Right atrium auricular region (tissue), 2 donors: ENCODE measurements at regions not wholly inside any gene's neighbourhood (a gene's known extent, or its start where the extent isn't known, plus 50 kb on each side); places are given as distances from the start of the nearest gene placed in this dataset.
A peak's percentile ranks its signal among the peaks of the same experiment; 100 is the strongest.

Experiments used
- DNase-seq: peaks from one replicate; pipeline ENCODE4 v3.0.0-alpha.2; 2019; ENCODE audit warnings: low spot score
- H3K27ac ChIP-seq, 2 donors: fragments of 200-600 bp; sonication (generic); 1 replicate in 1 of 2; 2 replicates in 1 of 2; pipeline ENCODE4 v1.5.1; 2016 to 2019
- H3K27me3 ChIP-seq, 2 donors: fragments of 200-600 bp; sonication (generic); one replicate each; pipeline versions ENCODE4 v1.5.1 to v1.6.0; 2017 to 2019
- H3K36me3 ChIP-seq: fragments of 200-600 bp; sonication (generic); one replicate; pipeline ENCODE4 v1.5.1; 2016
- H3K4me1 ChIP-seq, 2 donors: fragments of 200-600 bp; sonication (generic); one replicate each; pipeline versions ENCODE4 v1.5.1 to v1.6.0; 2017 to 2019
- H3K4me3 ChIP-seq, 2 donors: fragments of 200-600 bp; sonication (generic); 1 replicate in 1 of 2; 2 replicates in 1 of 2; pipeline ENCODE4 v1.5.1; 2017 to 2019; ENCODE audit warnings: mild to moderate bottlenecking in 1 of 2, moderate library complexity in 1 of 2
- H3K9me3 ChIP-seq, 2 donors: fragments of 200-600 bp; sonication (generic); one replicate each; pipeline ENCODE4 v1.5.1; 2019
- CTCF ChIP-seq, 2 donors: fragments of 200-600 bp; sonication (generic); IDR thresholded peaks; one replicate each; pipeline ENCODE4 v1.5.1; 2019; ENCODE audit warnings: antibody characterized with exemption in 2 of 2

- H3K4me1 ChIP-seq: peaks cover 0 to 25% of the 10 kb centered on the region in 2 donors
- no peak overlapping the region for H3K27ac ChIP-seq
- no peaks in the 10 kb centered on the region for H3K27me3 ChIP-seq
- H3K4me3 ChIP-seq: no peak overlapping the region
- no peaks in the 10 kb centered on the region for H3K36me3 ChIP-seq
- no peak for TF ChIP-seq CTCF (IDR thresholded peaks at IDR 0.05)
- H3K9me3 ChIP-seq: no peaks in the 10 kb centered on the region
- DNase-seq: no peak
These were observed 534.9 kb downstream of the SOX6 start for GRCh38 chr11:15821451-15821850.

GRCh38 chr11:15824060-15824459 lies 532.3 kb downstream of the SOX6 start:
- Histone ChIP-seq H3K27ac (no peak overlapping the region), H3K9me3 (no peaks in the 10 kb centered on the region), H3K36me3 (no peaks in the 10 kb centered on the region), H3K4me1 (peaks cover 0 to 36% of the 10 kb centered on the region in 2 donors), H3K27me3 (no peaks in the 10 kb centered on the region), H3K4me3 (no peak overlapping the region)
- no peak for DNase-seq
- no peak for TF ChIP-seq CTCF (IDR thresholded peaks at IDR 0.05)

- no peak for TF ChIP-seq CTCF (IDR thresholded peaks at IDR 0.05)
- no peak for DNase-seq
These were observed 530.2 kb downstream of the SOX6 start for GRCh38 chr11:15825976-15826650.

GRCh38 chr11:15826826-15827225 lies 529.5 kb downstream of the SOX6 start:
- TF ChIP-seq CTCF (IDR thresholded peaks at IDR 0.05): peak; percentile 33 to 72
- DNase-seq: no peak
- H3K27me3 ChIP-seq: no peaks in the 10 kb centered on the region
- no peak overlapping the region for H3K27ac ChIP-seq
- H3K4me3 ChIP-seq: no peak overlapping the region
- H3K4me1 ChIP-seq: peaks cover 0 to 33% of the 10 kb centered on the region in 2 donors
- H3K36me3 ChIP-seq: no peaks in the 10 kb centered on the region
- H3K9me3 ChIP-seq: no peaks in the 10 kb centered on the region

More at GRCh38 chr11:15825976-15826650, 530.2 kb downstream of the SOX6 start:
- H3K4me3 ChIP-seq: no peak overlapping the region
- H3K36me3 ChIP-seq: no peaks in the 10 kb centered on the region
- no peaks in the 10 kb centered on the region for H3K9me3 ChIP-seq
- no peak overlapping the region for H3K27ac ChIP-seq
- H3K27me3 ChIP-seq: no peaks in the 10 kb centered on the region
- peaks cover 0 to 33% of the 10 kb centered on the region in 2 donors for H3K4me1 ChIP-seq

- no peak for TF ChIP-seq CTCF (IDR thresholded peaks at IDR 0.05)
- no peaks in the 10 kb centered on the region for H3K36me3 ChIP-seq
- peaks cover 0 to 33% of the 10 kb centered on the region in 2 donors for H3K4me1 ChIP-seq
- H3K4me3 ChIP-seq: no peak overlapping the region
- DNase-seq: no peak
- no peaks in the 10 kb centered on the region for H3K27me3 ChIP-seq
- H3K27ac ChIP-seq: peak overlapping the region; percentile 35 to 59
- H3K9me3 ChIP-seq: no peaks in the 10 kb centered on the region
These were observed 528.0 kb downstream of the SOX6 start for GRCh38 chr11:15828215-15828853.
